ENCODE measurements at regions not wholly inside any gene's neighbourhood (a gene's known extent, or its start where the extent isn't known, plus 50 kb on each side); places are given as distances from the start of the nearest gene placed in this dataset.

DNA sequence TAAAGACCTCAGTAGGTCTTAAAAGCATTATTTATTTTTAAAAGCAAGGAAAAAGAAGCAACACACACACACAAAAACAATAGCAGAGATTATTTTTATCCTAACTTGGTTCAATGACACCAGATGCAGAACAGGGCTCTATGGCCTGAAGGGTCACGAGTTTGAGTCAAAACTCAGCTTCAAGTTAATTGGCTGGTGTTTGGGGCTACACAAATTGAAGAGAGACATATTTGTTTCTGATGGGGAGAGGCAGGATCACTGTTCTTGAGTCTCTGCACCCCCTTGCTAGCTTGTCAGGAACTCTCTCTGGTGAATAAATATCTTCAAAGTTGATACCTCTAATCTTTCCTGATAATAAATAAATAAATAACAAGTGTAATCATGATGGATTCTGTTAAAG is 466.1 kb downstream of the PRKD1 start:
- TF ChIP-seq KLF16 (IDR thresholded peaks at IDR 0.05) = no peak
- no peak for TF ChIP-seq ZNF780A (CRISPR knock-in tag; IDR thresholded peaks at IDR 0.05)
- no peak for TF ChIP-seq ELF1 (tag; IDR thresholded peaks at IDR 0.05)
- TF ChIP-seq TEAD2 (tag; IDR thresholded peaks at IDR 0.05) = no peak
- TF ChIP-seq, protein P1, sequence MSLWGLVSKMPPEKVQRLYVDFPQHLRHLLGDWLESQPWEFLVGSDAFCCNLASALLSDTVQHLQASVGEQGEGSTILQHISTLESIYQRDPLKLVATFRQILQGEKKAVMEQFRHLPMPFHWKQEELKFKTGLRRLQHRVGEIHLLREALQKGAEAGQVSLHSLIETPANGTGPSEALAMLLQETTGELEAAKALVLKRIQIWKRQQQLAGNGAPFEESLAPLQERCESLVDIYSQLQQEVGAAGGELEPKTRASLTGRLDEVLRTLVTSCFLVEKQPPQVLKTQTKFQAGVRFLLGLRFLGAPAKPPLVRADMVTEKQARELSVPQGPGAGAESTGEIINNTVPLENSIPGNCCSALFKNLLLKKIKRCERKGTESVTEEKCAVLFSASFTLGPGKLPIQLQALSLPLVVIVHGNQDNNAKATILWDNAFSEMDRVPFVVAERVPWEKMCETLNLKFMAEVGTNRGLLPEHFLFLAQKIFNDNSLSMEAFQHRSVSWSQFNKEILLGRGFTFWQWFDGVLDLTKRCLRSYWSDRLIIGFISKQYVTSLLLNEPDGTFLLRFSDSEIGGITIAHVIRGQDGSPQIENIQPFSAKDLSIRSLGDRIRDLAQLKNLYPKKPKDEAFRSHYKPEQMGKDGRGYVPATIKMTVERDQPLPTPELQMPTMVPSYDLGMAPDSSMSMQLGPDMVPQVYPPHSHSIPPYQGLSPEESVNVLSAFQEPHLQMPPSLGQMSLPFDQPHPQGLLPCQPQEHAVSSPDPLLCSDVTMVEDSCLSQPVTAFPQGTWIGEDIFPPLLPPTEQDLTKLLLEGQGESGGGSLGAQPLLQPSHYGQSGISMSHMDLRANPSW (CRISPR knock-in tag; IDR thresholded peaks at IDR 0.05) = no peak
- no peak for TF ChIP-seq KDM2B (CRISPR knock-in tag; IDR thresholded peaks at IDR 0.05)
- TF ChIP-seq, protein P2, sequence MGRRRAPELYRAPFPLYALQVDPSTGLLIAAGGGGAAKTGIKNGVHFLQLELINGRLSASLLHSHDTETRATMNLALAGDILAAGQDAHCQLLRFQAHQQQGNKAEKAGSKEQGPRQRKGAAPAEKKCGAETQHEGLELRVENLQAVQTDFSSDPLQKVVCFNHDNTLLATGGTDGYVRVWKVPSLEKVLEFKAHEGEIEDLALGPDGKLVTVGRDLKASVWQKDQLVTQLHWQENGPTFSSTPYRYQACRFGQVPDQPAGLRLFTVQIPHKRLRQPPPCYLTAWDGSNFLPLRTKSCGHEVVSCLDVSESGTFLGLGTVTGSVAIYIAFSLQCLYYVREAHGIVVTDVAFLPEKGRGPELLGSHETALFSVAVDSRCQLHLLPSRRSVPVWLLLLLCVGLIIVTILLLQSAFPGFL (CRISPR knock-in tag; IDR thresholded peaks at IDR 0.05) = no peak
- BruUV-seq (replicated peaks) = no TSS peak
- DNase-seq (ENCODE audit: extremely low read depth in 1 of 4, low spot score in 3 of 4) = no peak
- FAIRE-seq = no peak
- Histone ChIP-seq H3K36me3 (ENCODE audit: control insufficient read depth, insufficient read depth, low read length) (no peaks in the 10 kb centered on the region), H3K4me1 (replicated peaks in 1 of 2; ENCODE audit: control insufficient read depth in 2 of 2, insufficient read depth in 2 of 2, low read length in 2 of 2) (no peaks in the 10 kb centered on the region), H3K9me1 (ENCODE audit: control insufficient read depth, insufficient read depth, low read length) (no peaks in the 10 kb centered on the region), H3K79me2 (ENCODE audit: control insufficient read depth, insufficient read depth, low read length) (no peaks in the 10 kb centered on the region), H3K27me3 (ENCODE audit: control insufficient read depth in 2 of 2, insufficient read depth in 2 of 2, low read length in 2 of 2) (no peaks in the 10 kb centered on the region), H3K4me2 (ENCODE audit: insufficient read depth, low read length) (no peak overlapping the region), H4K20me1 (replicated peaks; ENCODE audit: control insufficient read depth, insufficient read depth, low read length) (no peaks in the 10 kb centered on the region), H3K27ac (ENCODE audit: extremely low read depth, low read depth, low read length) (no peak overlapping the region), H3K9me3 (replicated peaks; ENCODE audit: control insufficient read depth, insufficient read depth, low read depth, low read length) (no peaks in the 10 kb centered on the region), H2AFZ (ENCODE audit: low read depth, low read length) (no peak overlapping the region), H3K9ac (ENCODE audit: insufficient read depth in 1 of 2, low read depth in 2 of 2, low read length in 2 of 2) (no peak overlapping the region), H3K4me3 (no peak overlapping the region)
- intact Hi-C loops (cut with micrococcal nuclease) (no loop called here), in situ Hi-C loops (cut with MboI) (no loop called here)
- 0% methylated on average over 1 of the region's 1 CpG for WGBS (ENCODE audit: insufficient coverage, low coverage, missing lambda C conversion rate)
- no peak for ATAC-seq
- CTCF ChIA-PET (ENCODE audit: low intra/inter-chr PET ratio) = no interaction called here
- POLR2A ChIA-PET = no interaction called here
